Sigmoid colon (tissue), 4 donors: ENCODE measurements at regions not wholly inside any gene's neighbourhood (a gene's known extent, or its start where the extent isn't known, plus 50 kb on each side); places are given as distances from the start of the nearest gene placed in this dataset.

ENCODE experiments used
- CTCF ChIP-seq, 4 experiments: fragments of 450-650 bp in 3 of 4; fragments of 200-600 bp in 1 of 4; IDR thresholded peaks; one replicate each; pipeline ENCODE4 v1.5.1; 2016 to 2019; ENCODE audit warnings: antibody characterized with exemption in 4 of 4, mild to moderate bottlenecking in 3 of 4, moderate library complexity in 2 of 4
- EP300 ChIP-seq, 4 donors: sonication (generic); formaldehyde crosslinking; IDR thresholded peaks; one replicate each; pipeline ENCODE4 v1.6.1; 2017; ENCODE audit warnings: antibody characterized with exemption in 4 of 4
- POLR2A ChIP-seq, 2 donors: fragments of 450-650 bp; IDR thresholded peaks; one replicate each; pipeline ENCODE4 v1.6.1; 2016; ENCODE audit warnings: antibody characterized with exemption in 2 of 2, mild to moderate bottlenecking in 2 of 2, moderate library complexity in 2 of 2
- POLR2AphosphoS5 ChIP-seq, 4 donors: sonication (generic); formaldehyde crosslinking; IDR thresholded peaks; one replicate each; pipeline ENCODE4 v1.6.1; 2017; ENCODE audit warnings: antibody characterized with exemption in 4 of 4

- TF ChIP-seq EP300 (IDR thresholded peaks at IDR 0.05) (no peak), CTCF (IDR thresholded peaks at IDR 0.05) (no peak), POLR2A (IDR thresholded peaks at IDR 0.05) (no peak), POLR2AphosphoS5 (IDR thresholded peaks at IDR 0.05) (no peak)
These were observed 758.8 kb upstream of the TENM3 start for GRCh38 chr4:181484396-181484795.
